ENCODE measurements at regions not wholly inside any gene's neighbourhood (a gene's known extent, or its start where the extent isn't known, plus 50 kb on each side); places are given as distances from the start of the nearest gene placed in this dataset.
"Not testable (repeated sequence)": the region's sequence is repeated elsewhere in the genome, so short reads cannot be mapped to it uniquely, and the experiment has no call there.

- Histone ChIP-seq H3K4me1 (ENCODE audit: control insufficient read depth, insufficient read depth, low read length) (no peaks in the 10 kb centered on the region), H3K27me3 (ENCODE audit: control insufficient read depth, insufficient read depth, low read length) (no peaks in the 10 kb centered on the region), H3K36me3 (ENCODE audit: control insufficient read depth, insufficient read depth, low read length) (no peaks in the 10 kb centered on the region), H3K4me3 (ENCODE audit: low read length) (no peak overlapping the region), H3K9ac (ENCODE audit: low read length) (no peak overlapping the region), H3K9me3 (ENCODE audit: control insufficient read depth, low read length) (no peaks in the 10 kb centered on the region)
Measured at GRCh38 chr10:128178302-128178958, 52.2 kb upstream of the MKI67 start.

DNA sequence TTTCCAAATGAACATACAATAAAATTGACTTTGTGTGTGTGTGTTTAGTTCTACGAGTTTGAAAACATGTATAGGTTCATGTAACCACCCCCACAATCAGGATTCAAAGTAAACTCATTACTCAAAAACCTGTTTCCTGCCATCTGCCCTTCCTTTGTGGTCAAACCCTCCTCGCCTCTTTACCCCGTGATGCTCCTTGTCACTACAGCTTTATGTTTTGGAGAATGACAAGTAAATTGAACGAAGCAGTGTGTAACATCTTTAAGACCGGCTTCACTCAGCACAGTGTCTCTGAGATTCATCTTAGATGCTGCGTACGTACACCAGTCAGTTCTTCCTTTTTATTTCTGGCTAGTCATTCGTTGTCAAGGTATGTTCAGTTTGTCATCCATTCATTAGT lies 54.6 kb upstream of the MKI67 start:
- Histone ChIP-seq H3K9me3 (ENCODE audit: control insufficient read depth, low read length) (no peaks in the 10 kb centered on the region), H3K4me1 (ENCODE audit: control insufficient read depth, insufficient read depth, low read length) (no peaks in the 10 kb centered on the region), H3K9ac (ENCODE audit: low read length) (no peak overlapping the region), H3K4me3 (ENCODE audit: low read length) (no peak overlapping the region), H3K36me3 (ENCODE audit: control insufficient read depth, insufficient read depth, low read length) (no peaks in the 10 kb centered on the region), H3K27me3 (ENCODE audit: control insufficient read depth, insufficient read depth, low read length) (peaks cover 7% of the 10 kb centered on the region)

DNA sequence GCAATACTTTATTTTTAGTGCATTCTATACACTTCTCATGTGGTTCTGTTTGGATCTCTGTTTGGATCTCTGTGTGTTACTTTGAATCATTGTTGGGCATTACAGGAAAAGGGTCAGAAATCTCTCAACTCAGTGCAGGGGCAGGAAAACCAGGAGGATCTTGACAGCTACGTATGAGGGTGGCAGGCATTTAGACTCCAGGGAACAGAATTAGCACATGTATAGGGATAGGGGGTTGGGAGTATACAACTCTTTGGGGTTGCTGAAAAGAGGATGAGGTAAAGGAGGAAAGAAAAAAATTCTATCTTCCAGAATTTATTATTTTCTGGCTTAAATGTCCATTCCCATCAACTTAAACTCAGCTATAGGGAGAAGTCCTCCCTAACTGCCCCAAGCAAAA lies 59.4 kb upstream of the MKI67 start:
- Histone ChIP-seq H3K4me1 (ENCODE audit: control insufficient read depth, insufficient read depth, low read length) (no peaks in the 10 kb centered on the region), H3K9me3 (ENCODE audit: control insufficient read depth, low read length) (no peaks in the 10 kb centered on the region), H3K27me3 (ENCODE audit: control insufficient read depth, insufficient read depth, low read length) (peaks cover 14% of the 10 kb centered on the region), H3K36me3 (ENCODE audit: control insufficient read depth, insufficient read depth, low read length) (no peaks in the 10 kb centered on the region), H3K4me3 (ENCODE audit: low read length) (no peak overlapping the region), H3K9ac (ENCODE audit: low read length) (no peak overlapping the region)

DNA sequence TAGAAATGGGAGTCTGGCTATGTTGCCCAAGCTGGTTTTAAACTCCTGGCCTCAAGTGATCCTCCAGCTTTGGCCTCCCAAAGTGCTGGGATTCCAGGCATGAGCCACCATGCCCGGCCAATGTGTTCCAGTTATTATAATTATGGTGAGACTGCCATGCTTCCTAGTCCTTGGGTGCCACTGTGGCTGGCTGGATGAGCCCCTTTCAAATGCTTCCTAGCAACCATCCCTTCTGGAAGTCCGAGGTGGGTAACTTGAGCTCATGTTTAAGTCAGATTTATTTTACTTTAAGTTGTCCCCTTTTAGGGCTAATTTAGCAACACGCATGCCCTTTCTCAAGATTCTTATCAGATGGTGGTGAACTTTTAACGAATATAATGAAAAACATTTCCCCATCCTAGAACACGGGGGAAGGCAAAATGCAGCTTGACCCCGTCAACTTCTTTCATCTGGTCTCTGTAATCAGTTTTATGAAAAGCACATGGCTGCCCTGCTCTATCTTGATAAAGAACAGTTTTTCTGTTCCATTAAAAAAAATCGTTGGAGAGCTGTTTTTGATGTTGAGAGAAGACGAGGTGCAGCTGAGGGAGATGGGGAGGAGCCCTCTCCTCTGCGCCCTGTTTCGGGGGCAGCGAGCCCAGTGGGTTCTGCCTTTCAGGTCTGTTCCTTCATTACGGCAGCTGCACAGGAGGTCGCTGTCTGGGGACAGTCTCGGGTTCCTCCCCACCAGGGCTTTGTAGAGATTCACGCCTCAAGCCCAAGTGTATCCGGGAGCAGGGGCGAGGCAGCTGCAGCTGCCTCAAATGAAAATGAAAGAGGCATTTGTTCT lies 61.0 kb upstream of the MKI67 start:
- no peak overlapping the region for H3K9ac ChIP-seq (ENCODE audit: low read length)
- H3K4me3 ChIP-seq (ENCODE audit: low read length), result no peak overlapping the region
- peaks cover 14% of the 10 kb centered on the region for H3K27me3 ChIP-seq (ENCODE audit: control insufficient read depth, insufficient read depth, low read length)
- H3K36me3 ChIP-seq (ENCODE audit: control insufficient read depth, insufficient read depth, low read length), result no peaks in the 10 kb centered on the region
- H3K9me3 ChIP-seq (ENCODE audit: control insufficient read depth, low read length), result no peaks in the 10 kb centered on the region
- H3K4me1 ChIP-seq (ENCODE audit: control insufficient read depth, insufficient read depth, low read length), result peaks cover 5% of the 10 kb centered on the region

GRCh38 chr10:128187788-128188185 lies 61.6 kb upstream of the MKI67 start:
- Histone ChIP-seq H3K9me3 (ENCODE audit: control insufficient read depth, low read length) (no peaks in the 10 kb centered on the region), H3K9ac (ENCODE audit: low read length) (no peak overlapping the region), H3K27me3 (ENCODE audit: control insufficient read depth, insufficient read depth, low read length) (peaks cover 14% of the 10 kb centered on the region), H3K4me1 (ENCODE audit: control insufficient read depth, insufficient read depth, low read length) (peaks cover 5% of the 10 kb centered on the region), H3K4me3 (ENCODE audit: low read length) (no peak overlapping the region), H3K36me3 (ENCODE audit: control insufficient read depth, insufficient read depth, low read length) (no peaks in the 10 kb centered on the region)

DNA sequence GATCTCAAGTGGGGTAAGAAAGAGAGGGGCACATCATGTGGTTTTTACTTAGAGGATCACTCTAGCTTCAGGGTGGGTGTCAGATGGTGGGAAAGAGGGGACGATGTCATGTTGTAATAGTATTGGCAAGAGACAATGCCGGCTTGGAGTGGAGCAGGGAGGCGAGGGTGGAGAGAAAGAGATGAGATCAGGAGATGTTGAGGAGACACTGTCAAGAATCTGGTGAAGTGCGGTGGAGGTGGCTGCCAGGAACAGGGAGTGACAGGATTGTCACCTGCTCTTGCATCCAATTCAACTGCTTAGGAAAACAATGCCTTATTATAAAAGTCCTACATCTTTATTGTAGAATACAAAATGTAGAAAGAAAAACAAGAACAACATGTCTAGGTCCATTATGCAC lies 63.0 kb upstream of the MKI67 start:
- peaks cover 5% of the 10 kb centered on the region for H3K4me1 ChIP-seq (ENCODE audit: control insufficient read depth, insufficient read depth, low read length)
- no peak overlapping the region for H3K9ac ChIP-seq (ENCODE audit: low read length)
- H3K27me3 ChIP-seq (ENCODE audit: control insufficient read depth, insufficient read depth, low read length), result peaks cover 14% of the 10 kb centered on the region
- H3K36me3 ChIP-seq (ENCODE audit: control insufficient read depth, insufficient read depth, low read length), result no peaks in the 10 kb centered on the region
- no peaks in the 10 kb centered on the region for H3K9me3 ChIP-seq (ENCODE audit: control insufficient read depth, low read length)
- no peak overlapping the region for H3K4me3 ChIP-seq (ENCODE audit: low read length)

DNA sequence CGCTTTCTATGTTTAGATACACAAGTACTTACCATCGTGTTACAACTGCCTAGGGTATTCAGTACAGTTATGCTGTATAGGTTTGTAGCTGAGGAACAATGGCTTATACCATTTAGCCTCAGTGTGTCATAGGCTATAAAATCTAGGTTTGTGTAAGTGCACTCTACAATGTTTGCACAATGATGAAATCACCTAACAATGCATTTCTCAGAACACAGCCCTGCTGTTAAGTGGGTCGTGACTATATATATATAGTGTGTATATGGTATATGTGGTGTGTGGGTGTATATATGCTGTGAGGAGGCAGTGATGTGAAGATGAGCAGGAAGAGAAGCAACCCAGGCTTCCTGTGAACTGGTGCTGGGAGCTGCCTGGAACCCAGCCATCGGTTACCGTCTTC lies 65.6 kb upstream of the MKI67 start:
- Histone ChIP-seq H3K36me3 (ENCODE audit: control insufficient read depth, insufficient read depth, low read length) (no peaks in the 10 kb centered on the region), H3K27me3 (ENCODE audit: control insufficient read depth, insufficient read depth, low read length) (peaks cover 7% of the 10 kb centered on the region), H3K9me3 (ENCODE audit: control insufficient read depth, low read length) (no peaks in the 10 kb centered on the region), H3K9ac (ENCODE audit: low read length) (no peak overlapping the region), H3K4me3 (ENCODE audit: low read length) (no peak overlapping the region), H3K4me1 (ENCODE audit: control insufficient read depth, insufficient read depth, low read length) (peaks cover 5% of the 10 kb centered on the region)

- not testable (repeated sequence) for H3K9ac ChIP-seq (ENCODE audit: low read length); H3K27me3 ChIP-seq (ENCODE audit: control insufficient read depth, insufficient read depth, low read length)
Measured at GRCh38 chr10:128201826-128202225, 75.6 kb upstream of the MKI67 start.

DNA sequence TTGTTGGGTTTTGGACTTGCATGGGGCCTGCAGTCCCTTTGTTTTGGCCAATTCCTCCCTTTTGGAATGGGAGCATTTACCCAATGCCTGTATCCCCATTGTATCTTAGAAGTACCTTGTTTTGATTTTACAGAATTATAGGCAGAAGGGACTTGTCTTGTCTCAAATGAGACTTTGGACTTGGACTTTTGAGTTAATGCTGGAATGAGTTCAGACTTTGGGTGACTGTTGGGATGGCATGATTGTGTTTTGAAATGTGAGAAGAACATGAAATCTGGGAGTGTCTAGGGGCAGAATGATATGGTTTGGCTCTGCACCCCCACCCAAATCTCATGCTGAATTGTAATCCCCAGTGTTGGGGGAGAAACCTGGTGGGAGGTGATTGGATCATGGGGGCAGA lies 76.8 kb upstream of the MKI67 start:
- no peak overlapping the region for H3K4me3 ChIP-seq (ENCODE audit: low read length)
- H3K27me3 ChIP-seq (ENCODE audit: control insufficient read depth, insufficient read depth, low read length), result no peaks in the 10 kb centered on the region
- H3K36me3 ChIP-seq (ENCODE audit: control insufficient read depth, insufficient read depth, low read length), result no peaks in the 10 kb centered on the region
- H3K9ac ChIP-seq (ENCODE audit: low read length), result no peak overlapping the region
- no peaks in the 10 kb centered on the region for H3K9me3 ChIP-seq (ENCODE audit: control insufficient read depth, low read length)
- no peaks in the 10 kb centered on the region for H3K4me1 ChIP-seq (ENCODE audit: control insufficient read depth, insufficient read depth, low read length)

More at GRCh38 chr10:128201826-128202225, 75.6 kb upstream of the MKI67 start:
- H3K9me3 ChIP-seq (ENCODE audit: control insufficient read depth, low read length); H3K4me3 ChIP-seq (ENCODE audit: low read length); H3K36me3 ChIP-seq (ENCODE audit: control insufficient read depth, insufficient read depth, low read length); H3K4me1 ChIP-seq (ENCODE audit: control insufficient read depth, insufficient read depth, low read length): not testable (repeated sequence)

DNA sequence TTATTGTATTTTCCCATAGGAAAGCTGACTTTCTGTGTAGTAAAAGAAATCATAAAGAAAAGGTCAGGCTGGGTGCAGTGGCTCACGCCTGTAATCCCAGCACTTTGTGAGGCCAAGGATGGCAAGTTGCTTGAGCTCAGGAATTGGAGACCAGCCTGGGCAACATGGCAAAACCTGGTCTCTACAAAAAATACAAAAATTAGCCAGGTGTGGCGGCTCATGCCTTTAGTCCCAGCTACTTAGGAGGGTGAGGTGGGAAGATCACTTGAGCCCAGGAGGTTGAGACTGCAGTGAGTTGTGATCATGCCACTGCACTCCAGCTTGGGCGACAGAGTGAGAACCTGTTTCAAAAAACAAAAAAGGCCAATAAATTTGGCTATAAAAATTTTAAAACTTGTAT lies 79.4 kb upstream of the MKI67 start:
- H3K27me3 ChIP-seq (ENCODE audit: control insufficient read depth, insufficient read depth, low read length); H3K4me1 ChIP-seq (ENCODE audit: control insufficient read depth, insufficient read depth, low read length); H3K36me3 ChIP-seq (ENCODE audit: control insufficient read depth, insufficient read depth, low read length); H3K9ac ChIP-seq (ENCODE audit: low read length); H3K4me3 ChIP-seq (ENCODE audit: low read length); H3K9me3 ChIP-seq (ENCODE audit: control insufficient read depth, low read length): not testable (repeated sequence)

DNA sequence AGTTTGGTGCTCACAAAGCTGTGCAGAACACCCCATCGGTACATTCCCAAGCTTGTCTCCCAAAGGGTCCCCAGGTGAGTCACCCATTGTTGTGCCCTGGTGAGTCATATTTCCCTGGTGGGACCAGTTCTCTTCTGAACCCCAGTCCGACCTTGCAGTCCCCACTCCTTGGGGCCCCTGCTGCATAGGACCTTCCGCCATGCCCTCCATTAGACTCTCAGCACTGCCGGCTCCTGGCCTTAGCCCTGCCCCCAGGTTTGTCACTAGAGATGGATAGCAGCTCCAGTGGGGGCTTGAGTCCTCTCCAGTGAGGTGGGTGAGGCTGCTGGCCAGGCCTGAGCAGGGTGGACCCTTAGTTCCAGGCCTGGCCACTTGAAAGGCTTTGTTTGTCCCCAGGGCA lies 80.5 kb upstream of the MKI67 start:
- Histone ChIP-seq H3K9me3 (ENCODE audit: control insufficient read depth, low read length) (no peaks in the 10 kb centered on the region), H3K4me1 (ENCODE audit: control insufficient read depth, insufficient read depth, low read length) (no peaks in the 10 kb centered on the region), H3K27me3 (ENCODE audit: control insufficient read depth, insufficient read depth, low read length) (no peaks in the 10 kb centered on the region), H3K36me3 (ENCODE audit: control insufficient read depth, insufficient read depth, low read length) (no peaks in the 10 kb centered on the region), H3K9ac (ENCODE audit: low read length) (no peak overlapping the region), H3K4me3 (ENCODE audit: low read length) (no peak overlapping the region)

GRCh38 chr10:128209862-128210214 lies 83.6 kb upstream of the MKI67 start:
- H3K9ac ChIP-seq (ENCODE audit: low read length), result no peak overlapping the region
- peaks cover 5% of the 10 kb centered on the region for H3K27me3 ChIP-seq (ENCODE audit: control insufficient read depth, insufficient read depth, low read length)
- no peaks in the 10 kb centered on the region for H3K4me1 ChIP-seq (ENCODE audit: control insufficient read depth, insufficient read depth, low read length)
- no peaks in the 10 kb centered on the region for H3K36me3 ChIP-seq (ENCODE audit: control insufficient read depth, insufficient read depth, low read length)
- no peak overlapping the region for H3K4me3 ChIP-seq (ENCODE audit: low read length)
- H3K9me3 ChIP-seq (ENCODE audit: control insufficient read depth, low read length), result no peaks in the 10 kb centered on the region

All from mucosa of stomach (tissue), 1 donor.